ENCODE measurements at regions not wholly inside any gene's neighbourhood (a gene's known extent, or its start where the extent isn't known, plus 50 kb on each side); places are given as distances from the start of the nearest gene placed in this dataset.

DNA sequence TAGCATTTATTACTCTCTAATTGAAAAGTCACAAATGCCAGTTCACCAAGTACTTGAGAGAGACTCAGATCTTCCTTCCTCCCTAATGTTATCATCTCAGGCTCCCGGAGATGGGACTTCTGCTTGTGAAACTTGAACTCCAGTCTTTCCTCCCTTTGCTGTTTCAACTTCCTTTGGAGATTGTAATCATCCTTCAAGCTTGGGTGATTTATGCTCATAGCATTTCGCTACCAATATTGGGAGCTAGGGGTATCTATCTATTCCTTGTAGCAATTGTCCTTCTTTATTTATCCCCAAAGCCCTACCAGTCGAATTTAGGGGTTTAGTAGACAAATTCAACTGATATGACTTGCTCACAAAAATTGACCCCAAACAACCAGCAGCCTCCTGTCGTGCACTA is 117.9 kb upstream of the STARD3NL start:
- Mint-ChIP-seq H3K4me1 (ENCODE audit: low read depth, unreplicated experiment) (no peaks in the 10 kb centered on the region), H3K36me3 (ENCODE audit: low read depth, unreplicated experiment) (no peaks in the 10 kb centered on the region), H3K27ac (ENCODE audit: unreplicated experiment) (no peak overlapping the region), H3K27me3 (ENCODE audit: low read depth, unreplicated experiment) (no peaks in the 10 kb centered on the region), H3K9me3 (ENCODE audit: unreplicated experiment) (no peaks in the 10 kb centered on the region), H3K4me3 (ENCODE audit: unreplicated experiment) (no peak overlapping the region)
- FAIRE-seq (no peak), DNase-seq (ENCODE audit: low read depth) (no peak)
- Histone ChIP-seq H3K4me2 (ENCODE audit: low read length) (no peak overlapping the region), H3K9ac (ENCODE audit: low read length) (no peak overlapping the region), H3K9me3 (ENCODE audit: insufficient read depth, low read depth, low read length) (no peaks in the 10 kb centered on the region), H3K27me3 (ENCODE audit: insufficient read depth, low read length) (no peaks in the 10 kb centered on the region), H3K4me1 (ENCODE audit: insufficient read depth, low read length) (no peaks in the 10 kb centered on the region), H4K20me1 (ENCODE audit: insufficient read depth, low read length) (no peaks in the 10 kb centered on the region), H3K27ac (ENCODE audit: low read depth, low read length) (no peak overlapping the region), H2AFZ (ENCODE audit: low read depth, low read length) (no peak overlapping the region), H3K79me2 (ENCODE audit: insufficient read depth, low read length) (no peaks in the 10 kb centered on the region), H3K36me3 (ENCODE audit: insufficient read depth, low read length) (no peaks in the 10 kb centered on the region), H3K4me3 (ENCODE audit: insufficient read depth, low read depth, low read length) (no peak overlapping the region)
- TF ChIP-seq EZH2 (IDR thresholded peaks at IDR 0.05; ENCODE audit: insufficient read depth, low read length) = no peak
- TF ChIP-seq, protein P1, sequence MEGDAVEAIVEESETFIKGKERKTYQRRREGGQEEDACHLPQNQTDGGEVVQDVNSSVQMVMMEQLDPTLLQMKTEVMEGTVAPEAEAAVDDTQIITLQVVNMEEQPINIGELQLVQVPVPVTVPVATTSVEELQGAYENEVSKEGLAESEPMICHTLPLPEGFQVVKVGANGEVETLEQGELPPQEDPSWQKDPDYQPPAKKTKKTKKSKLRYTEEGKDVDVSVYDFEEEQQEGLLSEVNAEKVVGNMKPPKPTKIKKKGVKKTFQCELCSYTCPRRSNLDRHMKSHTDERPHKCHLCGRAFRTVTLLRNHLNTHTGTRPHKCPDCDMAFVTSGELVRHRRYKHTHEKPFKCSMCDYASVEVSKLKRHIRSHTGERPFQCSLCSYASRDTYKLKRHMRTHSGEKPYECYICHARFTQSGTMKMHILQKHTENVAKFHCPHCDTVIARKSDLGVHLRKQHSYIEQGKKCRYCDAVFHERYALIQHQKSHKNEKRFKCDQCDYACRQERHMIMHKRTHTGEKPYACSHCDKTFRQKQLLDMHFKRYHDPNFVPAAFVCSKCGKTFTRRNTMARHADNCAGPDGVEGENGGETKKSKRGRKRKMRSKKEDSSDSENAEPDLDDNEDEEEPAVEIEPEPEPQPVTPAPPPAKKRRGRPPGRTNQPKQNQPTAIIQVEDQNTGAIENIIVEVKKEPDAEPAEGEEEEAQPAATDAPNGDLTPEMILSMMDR (IDR thresholded peaks at IDR 0.05; ENCODE audit: insufficient read depth, low read depth, low read length) = no peak

DNA sequence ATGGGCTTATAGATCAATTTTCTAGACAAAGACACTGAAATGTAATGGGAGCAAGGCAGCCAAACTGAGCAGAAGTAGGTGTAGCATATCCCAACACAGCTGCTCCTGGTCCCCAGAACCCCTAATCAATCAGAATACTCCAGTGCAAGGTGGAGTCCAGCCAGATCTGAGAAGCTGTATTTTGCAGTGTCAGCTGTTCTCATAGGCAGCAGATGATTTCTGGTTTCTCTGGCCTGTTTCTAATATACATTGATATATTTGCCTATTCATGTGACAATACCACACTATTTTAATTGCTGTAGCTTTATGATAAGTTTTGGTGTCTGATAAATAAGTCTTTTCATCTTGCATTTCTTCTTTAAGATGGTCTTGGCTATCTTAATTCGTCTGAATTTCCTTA is 117.4 kb upstream of the STARD3NL start:
- Histone ChIP-seq H3K9me3 (ENCODE audit: insufficient read depth, low read depth, low read length) (no peaks in the 10 kb centered on the region), H3K4me1 (ENCODE audit: insufficient read depth, low read length) (no peaks in the 10 kb centered on the region), H3K36me3 (ENCODE audit: insufficient read depth, low read length) (no peaks in the 10 kb centered on the region), H3K4me2 (ENCODE audit: low read length) (no peak overlapping the region), H3K27me3 (ENCODE audit: insufficient read depth, low read length) (no peaks in the 10 kb centered on the region), H3K4me3 (ENCODE audit: insufficient read depth, low read depth, low read length) (no peak overlapping the region), H2AFZ (ENCODE audit: low read depth, low read length) (no peak overlapping the region), H3K79me2 (ENCODE audit: insufficient read depth, low read length) (no peaks in the 10 kb centered on the region), H3K27ac (ENCODE audit: low read depth, low read length) (no peak overlapping the region), H3K9ac (ENCODE audit: low read length) (no peak overlapping the region), H4K20me1 (ENCODE audit: insufficient read depth, low read length) (no peaks in the 10 kb centered on the region)
- Mint-ChIP-seq H3K4me1 (ENCODE audit: low read depth, unreplicated experiment) (no peaks in the 10 kb centered on the region), H3K27ac (ENCODE audit: unreplicated experiment) (no peak overlapping the region), H3K27me3 (ENCODE audit: low read depth, unreplicated experiment) (no peaks in the 10 kb centered on the region), H3K9me3 (ENCODE audit: unreplicated experiment) (no peaks in the 10 kb centered on the region), H3K4me3 (ENCODE audit: unreplicated experiment) (no peak overlapping the region), H3K36me3 (ENCODE audit: low read depth, unreplicated experiment) (no peaks in the 10 kb centered on the region)
- TF ChIP-seq EZH2 (IDR thresholded peaks at IDR 0.05; ENCODE audit: insufficient read depth, low read length) = no peak
- TF ChIP-seq, protein P1 (IDR thresholded peaks at IDR 0.05; ENCODE audit: insufficient read depth, low read depth, low read length) = no peak
- FAIRE-seq (no peak), DNase-seq (ENCODE audit: low read depth) (no peak)

DNA sequence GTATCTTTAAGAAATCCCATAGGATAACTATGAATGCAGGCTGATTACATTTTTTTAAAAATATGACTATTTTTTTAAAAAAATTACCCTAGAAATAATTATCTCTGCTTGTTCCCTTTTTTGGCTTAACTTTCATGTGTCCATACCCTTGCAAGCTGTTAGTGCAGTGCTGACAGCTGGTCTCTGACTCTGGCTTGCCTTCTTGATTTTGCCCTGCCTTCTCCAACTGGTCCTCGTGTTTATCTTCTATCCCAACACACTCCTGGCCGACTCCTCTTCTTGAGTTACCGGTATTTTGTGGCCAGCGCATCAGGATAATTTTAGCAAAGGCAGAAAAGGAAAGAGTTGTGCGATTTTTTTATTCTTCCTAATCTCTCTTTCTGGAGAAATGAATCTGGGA is 111.7 kb upstream of the STARD3NL start:
- no peaks in the 10 kb centered on the region for H3K4me1 Mint-ChIP-seq (ENCODE audit: low read depth, unreplicated experiment)
- no peak overlapping the region for H3K27ac Mint-ChIP-seq (ENCODE audit: unreplicated experiment)
- FAIRE-seq (no peak), DNase-seq (ENCODE audit: low read depth) (no peak)
- Histone ChIP-seq H3K4me1 (ENCODE audit: insufficient read depth, low read length) (no peaks in the 10 kb centered on the region), H3K27me3 (ENCODE audit: insufficient read depth, low read length) (no peaks in the 10 kb centered on the region), H3K79me2 (ENCODE audit: insufficient read depth, low read length) (no peaks in the 10 kb centered on the region), H2AFZ (ENCODE audit: low read depth, low read length) (no peak overlapping the region), H3K9ac (ENCODE audit: low read length) (no peak overlapping the region), H3K4me2 (ENCODE audit: low read length) (no peak overlapping the region), H3K4me3 (ENCODE audit: insufficient read depth, low read depth, low read length) (no peak overlapping the region), H3K36me3 (ENCODE audit: insufficient read depth, low read length) (no peaks in the 10 kb centered on the region), H3K27ac (ENCODE audit: low read depth, low read length) (no peak overlapping the region), H3K9me3 (ENCODE audit: insufficient read depth, low read depth, low read length) (no peaks in the 10 kb centered on the region), H4K20me1 (ENCODE audit: insufficient read depth, low read length) (no peaks in the 10 kb centered on the region)
- H3K4me3 Mint-ChIP-seq (ENCODE audit: unreplicated experiment) = no peak overlapping the region
- no peaks in the 10 kb centered on the region for H3K27me3 Mint-ChIP-seq (ENCODE audit: low read depth, unreplicated experiment)
- TF ChIP-seq, protein P1 (IDR thresholded peaks at IDR 0.05; ENCODE audit: insufficient read depth, low read depth, low read length) = no peak
- TF ChIP-seq EZH2 (IDR thresholded peaks at IDR 0.05; ENCODE audit: insufficient read depth, low read length) = no peak
- H3K36me3 Mint-ChIP-seq (ENCODE audit: low read depth, unreplicated experiment) = no peaks in the 10 kb centered on the region
- no peaks in the 10 kb centered on the region for H3K9me3 Mint-ChIP-seq (ENCODE audit: unreplicated experiment)

All from astrocyte (in vitro differentiated cells and primary cell).